Chondrocyte (in vitro differentiated cells): ENCODE measurements at regions not wholly inside any gene's neighbourhood (a gene's known extent, or its start where the extent isn't known, plus 50 kb on each side); places are given as distances from the start of the nearest gene placed in this dataset.

ENCODE experiments used
- DNase-seq: peaks from one replicate; pipeline ENCODE4 v3.0.0; 2021; ENCODE audit warnings: mixed read lengths, low spot score
- H3K27ac Mint-ChIP-seq: one replicate; pipeline ENCODE4 v1.8.0; 2021; ENCODE audit warnings: mild to moderate bottlenecking, moderate library complexity, mixed read lengths; ENCODE audit not compliant: unreplicated experiment
- H3K27me3 Mint-ChIP-seq: 2 replicates; pipeline ENCODE4 v1.8.0; 2021; ENCODE audit warnings: low read depth, mixed read lengths
- H3K36me3 Mint-ChIP-seq: 2 replicates; pipeline ENCODE4 v1.8.0; 2021; ENCODE audit warnings: low read depth, mixed read lengths
- H3K4me1 Mint-ChIP-seq: 2 replicates; pipeline ENCODE4 v1.8.0; 2021; ENCODE audit warnings: low read depth, mild to moderate bottlenecking, mixed read lengths
- H3K4me3 Mint-ChIP-seq: one replicate; pipeline ENCODE4 v1.8.0; 2021; ENCODE audit warnings: mild to moderate bottlenecking, moderate library complexity, mixed read lengths; ENCODE audit not compliant: unreplicated experiment
- H3K9me3 Mint-ChIP-seq: 2 replicates; pipeline ENCODE4 v1.8.0; 2021; ENCODE audit warnings: low read depth, mixed read lengths
- TF ChIP-seq, protein P1 (sequence below): fragments of 200-600 bp; sonication (generic); IDR thresholded peaks from 2 replicates; pipeline ENCODE4 v1.5.0; 2021; ENCODE audit warnings: antibody characterized with exemption, mild to moderate bottlenecking, moderate library complexity

GRCh38 chr1:81490614-81491013, 310.1 kb upstream of the ADGRL2 start:
- no peaks in the 10 kb centered on the region for H3K27me3 Mint-ChIP-seq
- peaks cover 5% of the 10 kb centered on the region for H3K4me1 Mint-ChIP-seq
- H3K36me3 Mint-ChIP-seq: peaks cover 4% of the 10 kb centered on the region
- peaks cover 12% of the 10 kb centered on the region for H3K9me3 Mint-ChIP-seq
- no peak for DNase-seq
- H3K27ac Mint-ChIP-seq: no peak overlapping the region
- no peak overlapping the region for H3K4me3 Mint-ChIP-seq
- TF ChIP-seq, protein P1, sequence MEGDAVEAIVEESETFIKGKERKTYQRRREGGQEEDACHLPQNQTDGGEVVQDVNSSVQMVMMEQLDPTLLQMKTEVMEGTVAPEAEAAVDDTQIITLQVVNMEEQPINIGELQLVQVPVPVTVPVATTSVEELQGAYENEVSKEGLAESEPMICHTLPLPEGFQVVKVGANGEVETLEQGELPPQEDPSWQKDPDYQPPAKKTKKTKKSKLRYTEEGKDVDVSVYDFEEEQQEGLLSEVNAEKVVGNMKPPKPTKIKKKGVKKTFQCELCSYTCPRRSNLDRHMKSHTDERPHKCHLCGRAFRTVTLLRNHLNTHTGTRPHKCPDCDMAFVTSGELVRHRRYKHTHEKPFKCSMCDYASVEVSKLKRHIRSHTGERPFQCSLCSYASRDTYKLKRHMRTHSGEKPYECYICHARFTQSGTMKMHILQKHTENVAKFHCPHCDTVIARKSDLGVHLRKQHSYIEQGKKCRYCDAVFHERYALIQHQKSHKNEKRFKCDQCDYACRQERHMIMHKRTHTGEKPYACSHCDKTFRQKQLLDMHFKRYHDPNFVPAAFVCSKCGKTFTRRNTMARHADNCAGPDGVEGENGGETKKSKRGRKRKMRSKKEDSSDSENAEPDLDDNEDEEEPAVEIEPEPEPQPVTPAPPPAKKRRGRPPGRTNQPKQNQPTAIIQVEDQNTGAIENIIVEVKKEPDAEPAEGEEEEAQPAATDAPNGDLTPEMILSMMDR: no peak

GRCh38 chr1:81489372-81489934, 311.3 kb upstream of the ADGRL2 start:
- H3K4me1 Mint-ChIP-seq: peaks cover 5% of the 10 kb centered on the region
- H3K9me3 Mint-ChIP-seq: peaks cover 12% of the 10 kb centered on the region
- no peak overlapping the region for H3K4me3 Mint-ChIP-seq
- no peak for DNase-seq
- H3K36me3 Mint-ChIP-seq: peaks cover 4% of the 10 kb centered on the region
- H3K27me3 Mint-ChIP-seq: no peaks in the 10 kb centered on the region
- no peak overlapping the region for H3K27ac Mint-ChIP-seq
- TF ChIP-seq, protein P1: no peak

DNA sequence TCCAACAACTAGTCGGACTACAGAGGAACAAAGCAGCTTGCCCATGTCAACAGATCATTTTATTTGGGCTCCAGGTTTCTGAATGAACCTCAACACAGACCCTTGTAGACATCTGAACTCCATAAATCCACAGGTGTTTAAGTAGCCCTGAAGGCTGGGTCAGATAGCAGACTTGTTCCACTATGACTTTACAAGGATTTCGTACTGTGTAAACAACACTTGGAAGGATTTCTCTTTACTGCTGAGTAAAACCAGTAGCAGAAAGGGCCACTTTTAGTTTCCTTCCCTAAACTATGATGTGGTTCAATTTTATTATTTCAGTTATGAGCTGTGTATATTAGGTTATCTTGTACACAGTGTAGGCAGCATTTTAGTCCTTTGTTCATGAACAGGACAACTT, 316.4 kb upstream of the ADGRL2 start:
- DNase-seq: no peak
- peaks cover 8% of the 10 kb centered on the region for H3K9me3 Mint-ChIP-seq
- H3K4me1 Mint-ChIP-seq: no peaks in the 10 kb centered on the region
- no peaks in the 10 kb centered on the region for H3K27me3 Mint-ChIP-seq
- TF ChIP-seq, protein P1: no peak
- no peak overlapping the region for H3K4me3 Mint-ChIP-seq
- peaks cover 3% of the 10 kb centered on the region for H3K36me3 Mint-ChIP-seq
- no peak overlapping the region for H3K27ac Mint-ChIP-seq

DNA sequence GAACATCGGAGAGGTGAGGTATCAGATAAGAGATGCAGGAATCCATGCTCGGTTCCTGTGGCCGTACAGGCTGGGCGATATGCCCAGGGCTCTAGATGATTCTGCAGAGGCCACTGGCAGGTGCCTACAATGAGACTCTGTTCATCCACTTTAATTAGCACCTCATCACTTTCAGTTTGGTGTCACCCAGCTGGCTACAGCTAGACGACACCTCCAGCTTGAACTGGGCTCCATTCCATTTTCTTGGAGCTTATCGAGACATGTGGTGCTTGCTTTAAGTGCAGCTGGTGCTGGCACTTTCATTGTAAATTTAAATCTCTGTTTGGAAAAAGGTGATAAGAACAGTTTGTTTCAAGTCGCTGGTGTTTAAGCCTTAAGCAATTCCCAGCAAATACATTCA, 322.5 kb upstream of the ADGRL2 start:
- no peaks in the 10 kb centered on the region for H3K27me3 Mint-ChIP-seq
- no peaks in the 10 kb centered on the region for H3K9me3 Mint-ChIP-seq
- peaks cover 4% of the 10 kb centered on the region for H3K4me1 Mint-ChIP-seq
- no peak for DNase-seq
- TF ChIP-seq, protein P1: no peak
- no peaks in the 10 kb centered on the region for H3K36me3 Mint-ChIP-seq
- H3K4me3 Mint-ChIP-seq: no peak overlapping the region
- H3K27ac Mint-ChIP-seq: no peak overlapping the region

DNA sequence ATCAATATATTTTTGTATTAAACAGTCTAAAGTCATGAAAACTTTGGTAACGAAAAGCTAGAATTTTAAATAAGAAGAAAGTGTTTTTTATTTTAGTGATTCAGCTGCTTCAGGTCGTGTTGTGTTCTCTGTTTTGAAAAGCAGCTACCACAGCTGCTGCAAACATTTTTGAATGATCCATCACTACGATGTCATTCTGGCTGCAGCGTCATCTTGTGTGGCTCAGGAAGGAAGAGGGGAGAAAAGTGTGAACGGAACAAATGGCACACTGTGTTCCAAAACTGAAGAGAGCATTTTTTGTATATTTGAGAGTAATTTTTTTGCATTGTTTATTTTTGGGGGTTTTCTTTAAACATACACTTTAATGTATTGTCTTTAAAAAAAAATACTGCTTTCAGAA, 323.0 kb upstream of the ADGRL2 start:
- DNase-seq: no peak
- no peak overlapping the region for H3K27ac Mint-ChIP-seq
- H3K36me3 Mint-ChIP-seq: no peaks in the 10 kb centered on the region

More for the DNA sequence above, 323.0 kb upstream of the ADGRL2 start:
- H3K4me3 Mint-ChIP-seq: no peak overlapping the region
- H3K4me1 Mint-ChIP-seq: peaks cover 4% of the 10 kb centered on the region
- H3K27me3 Mint-ChIP-seq: no peaks in the 10 kb centered on the region
- H3K9me3 Mint-ChIP-seq: no peaks in the 10 kb centered on the region
- TF ChIP-seq, protein P1: no peak
